ENCODE measurements at regions not wholly inside any gene's neighbourhood (a gene's known extent, or its start where the extent isn't known, plus 50 kb on each side); places are given as distances from the start of the nearest gene placed in this dataset.
"Not testable (repeated sequence)": the region's sequence is repeated elsewhere in the genome, so short reads cannot be mapped to it uniquely, and the experiment has no call there.

- no peak for FAIRE-seq
Observed at GRCh38 chr9:17846948-17847655, 268.2 kb downstream of the SH3GL2 start.

- FAIRE-seq: no peak
Observed at GRCh38 chr9:17847908-17848307, 269.0 kb downstream of the SH3GL2 start.

GRCh38 chr9:17852108-17852507 is 273.2 kb downstream of the SH3GL2 start:
- FAIRE-seq: no peak

- no peak for FAIRE-seq
Observed at GRCh38 chr9:17854487-17854886, 275.6 kb downstream of the SH3GL2 start.

- FAIRE-seq: no peak
Observed at GRCh38 chr9:17856995-17857394, 278.1 kb downstream of the SH3GL2 start.

- FAIRE-seq: no peak
Observed at GRCh38 chr9:17859228-17859627, 280.4 kb downstream of the SH3GL2 start.

GRCh38 chr9:17859987-17860386 is 281.1 kb downstream of the SH3GL2 start:
- no peak for FAIRE-seq

- FAIRE-seq: no peak
Observed at GRCh38 chr9:17862101-17862500, 283.2 kb downstream of the SH3GL2 start.

GRCh38 chr9:17862629-17863028 is 283.8 kb downstream of the SH3GL2 start:
- FAIRE-seq: no peak

GRCh38 chr9:17863213-17863883 is 284.5 kb downstream of the SH3GL2 start:
- no peak for FAIRE-seq

GRCh38 chr9:17863924-17864323 is 285.1 kb downstream of the SH3GL2 start:
- FAIRE-seq: no peak

GRCh38 chr9:17864951-17865350 is 286.1 kb downstream of the SH3GL2 start:
- no peak for FAIRE-seq

GRCh38 chr9:17865881-17866280 is 287.0 kb downstream of the SH3GL2 start:
- no peak for FAIRE-seq

- FAIRE-seq: no peak
Observed at GRCh38 chr9:17870722-17871121, 291.9 kb downstream of the SH3GL2 start.

- FAIRE-seq: no peak
Observed at GRCh38 chr9:17871213-17871890, 292.5 kb downstream of the SH3GL2 start.

GRCh38 chr9:17875886-17876285 is 297.0 kb downstream of the SH3GL2 start:
- FAIRE-seq: no peak

GRCh38 chr9:17876687-17877086 is 297.8 kb downstream of the SH3GL2 start:
- no peak for FAIRE-seq

GRCh38 chr9:17878810-17879370 is 300.0 kb downstream of the SH3GL2 start:
- FAIRE-seq: no peak

- FAIRE-seq: no peak
Observed at GRCh38 chr9:17881371-17881770, 302.5 kb downstream of the SH3GL2 start.

- no peak for FAIRE-seq
Observed at GRCh38 chr9:17882688-17883594, 304.1 kb downstream of the SH3GL2 start.

GRCh38 chr9:17888066-17888465 is 309.2 kb downstream of the SH3GL2 start:
- FAIRE-seq: no peak

GRCh38 chr9:17888964-17889363 is 310.1 kb downstream of the SH3GL2 start:
- FAIRE-seq: not testable (repeated sequence)
